ENCODE measurements at regions not wholly inside any gene's neighbourhood (a gene's known extent, or its start where the extent isn't known, plus 50 kb on each side); places are given as distances from the start of the nearest gene placed in this dataset.

GRCh38 chr9:32294106-32294505, 90.3 kb upstream of the ACO1 start:
- no peak overlapping the region for H4K5ac ChIP-seq (ENCODE audit: low read depth, low read length)
- H3K27ac ChIP-seq (ENCODE audit: insufficient read depth, low read length) = no peak overlapping the region
- H3K36me3 ChIP-seq (ENCODE audit: control insufficient read depth, insufficient read depth, low read length) = no peaks in the 10 kb centered on the region
- ChIA-PET POLR2A (ENCODE audit: unreplicated experiment) (no interaction called here), CTCF (no interaction called here)
- dilution Hi-C loops (cut with HindIII; ENCODE audit: low sequenced_read_pairs, unreplicated experiment) (no loop called here), intact Hi-C loops (cut with micrococcal nuclease) (no loop called here), in situ Hi-C loops (cut with MboI; ENCODE audit: low sequenced_read_pairs) (no loop called here)
- no peak overlapping the region for H3K18ac ChIP-seq (ENCODE audit: low read depth, low read length)
- ATAC-seq (ENCODE audit: low read depth) (no peak), DNase-seq (no peak)
- no peaks in the 10 kb centered on the region for H3K4me1 ChIP-seq (ENCODE audit: control insufficient read depth, insufficient read depth, low read length)
- H2BK15ac ChIP-seq (ENCODE audit: low read depth, low read length) = no peak overlapping the region
- no peak overlapping the region for H2BK120ac ChIP-seq (ENCODE audit: low read depth, low read length)
- H3K4me3 ChIP-seq (ENCODE audit: insufficient read depth, low read depth, low read length) = no peak overlapping the region
- H3K27me3 ChIP-seq (ENCODE audit: control insufficient read depth, insufficient read depth, low read length) = no peaks in the 10 kb centered on the region
- no peak overlapping the region for H3K56ac ChIP-seq (ENCODE audit: extremely low read depth, insufficient read depth, low read length)
- H3K9me1 ChIP-seq (ENCODE audit: insufficient read depth, low read length) = no peaks in the 10 kb centered on the region
- BruUV-seq (replicated peaks) = no TSS peak
- H3K9ac ChIP-seq (ENCODE audit: low read depth, low read length) = no peak overlapping the region
- H2AK5ac ChIP-seq (ENCODE audit: low read depth, low read length) = no peak overlapping the region
- H3K9me3 ChIP-seq (ENCODE audit: control insufficient read depth, insufficient read depth, low read length) = no peaks in the 10 kb centered on the region
- no peak overlapping the region for H3K14ac ChIP-seq (replicated peaks; ENCODE audit: low read depth, low read length)
- H2AFZ ChIP-seq (replicated peaks; ENCODE audit: low read length, poor library complexity) = no peak overlapping the region
- TF ChIP-seq CHD1 (IDR thresholded peaks at IDR 0.05; ENCODE audit: low read depth, low read length) (no peak), NFE2L2 (IDR thresholded peaks at IDR 0.05; ENCODE audit: low read depth, low read length) (no peak), POLR2A (IDR thresholded peaks at IDR 0.05; ENCODE audit: low read depth, low read length) (no peak), MXI1 (IDR thresholded peaks at IDR 0.05; ENCODE audit: borderline replicate concordance, low read depth, low read length) (no peak), MAZ (IDR thresholded peaks at IDR 0.05; ENCODE audit: borderline replicate concordance, low read depth, low read length) (no peak), CTCF (conservative IDR thresholded peaks at IDR 0.05; ENCODE audit: low read depth, low read length) (no peak), RFX5 (IDR thresholded peaks at IDR 0.05; ENCODE audit: low read depth, low read length) (no peak), SMC3 (IDR thresholded peaks at IDR 0.05; ENCODE audit: low read depth, low read length) (no peak), ELK1 (IDR thresholded peaks at IDR 0.05; ENCODE audit: borderline replicate concordance, low read depth, low read length) (no peak), CEBPB (IDR thresholded peaks at IDR 0.05; ENCODE audit: low read depth, low read length) (no peak), MAFK (IDR thresholded peaks at IDR 0.05; ENCODE audit: low read depth, low read length) (no peak), BHLHE40 (IDR thresholded peaks at IDR 0.05; ENCODE audit: low read depth, low read length) (no peak), RCOR1 (IDR thresholded peaks at IDR 0.05; ENCODE audit: insufficient replicate concordance, low read length) (no peak), USF2 (IDR thresholded peaks at IDR 0.05; ENCODE audit: low read depth, low read length) (no peak), FOS (IDR thresholded peaks at IDR 0.05; ENCODE audit: low read depth, low read length) (no peak), RAD21 (IDR thresholded peaks at IDR 0.05; ENCODE audit: low read length) (no peak)
- H3K23ac ChIP-seq (ENCODE audit: low read depth, low read length) = no peak overlapping the region
- no peak overlapping the region for H3K4ac ChIP-seq (ENCODE audit: low read depth, low read length)
- H4K91ac ChIP-seq (ENCODE audit: insufficient read depth, low read depth, low read length) = no peak overlapping the region
- no peaks in the 10 kb centered on the region for H4K20me1 ChIP-seq (ENCODE audit: insufficient read depth, low read length)
- H2BK20ac ChIP-seq (ENCODE audit: low read depth, low read length) = no peak overlapping the region
- H3K79me1 ChIP-seq (ENCODE audit: low read depth in 1 of 2, low read length in 2 of 2) = no peaks in the 10 kb centered on the region
- H2AK9ac ChIP-seq (replicated peaks; ENCODE audit: low read depth, low read length, poor library complexity) = no peak overlapping the region
- H4K8ac ChIP-seq (ENCODE audit: low read depth in 2 of 2, low read length in 2 of 2) = no peak overlapping the region
- H2BK5ac ChIP-seq (ENCODE audit: low read depth, low read length, poor library complexity, severe bottlenecking) = no peak overlapping the region
- whole genome bisulfite sequencing, 2 experiments (ENCODE audit: extremely low coverage in 2 of 2, insufficient read length in 1 of 2) = no CpG with 5 or more reads among the region's 2 CpGs
- H3K4me2 ChIP-seq (ENCODE audit: low read depth, low read length) = no peak overlapping the region
